H1 (cell line): ENCODE measurements at regions not wholly inside any gene's neighbourhood (a gene's known extent, or its start where the extent isn't known, plus 50 kb on each side); places are given as distances from the start of the nearest gene placed in this dataset.

Experiments used
- CTCF ChIA-PET: fragments of 300-600 bp; sonication (Branson Sonifier 250); formaldehyde crosslinking; loops from one replicate; lab custom pipeline; 2021; ENCODE audit not compliant: partially characterized antibody; lab: Charles Lee
- POLR2A ChIA-PET: fragments of 300-600 bp; sonication (Branson Sonifier 250); formaldehyde crosslinking; loops from one replicate; lab custom pipeline; 2021; ENCODE audit warnings: inconsistent platforms; ENCODE audit not compliant: partially characterized antibody; lab: Charles Lee
- DNase-seq, 2 experiments: peaks; one replicate each; pipeline versions ENCODE4 v3.0.0 to v3.0.0-alpha.2; 2010 to 2022; ENCODE audit warnings: low spot score in 2 of 2, low read depth in 1 of 2, mixed read lengths in 1 of 2
- FAIRE-seq: peaks from 2 replicates; lab custom pipeline; 2011; peaks lifted over from hg19 to GRCh38; lab: Jason Lieb, UNC
- H2AFZ ChIP-seq: 2 replicates; pipeline ENCODE4 v1.8.1; 2012; ENCODE audit warnings: low read length, inconsistent platforms
- H2AK5ac ChIP-seq: 2 replicates; pipeline ENCODE4 v1.6.1; 2013; ENCODE audit warnings: low read depth, low read length
- H2BK120ac ChIP-seq: replicated peaks from 2 replicates; pipeline ENCODE3; 2013; ENCODE audit warnings: low read depth, low read length, inconsistent platforms
- H2BK12ac ChIP-seq: 2 replicates; pipeline ENCODE4 v1.6.1; 2013; ENCODE audit warnings: low read depth, low read length
- H2BK15ac ChIP-seq: 2 replicates; pipeline ENCODE4 v1.6.1; 2013; ENCODE audit warnings: low read length
- H2BK20ac ChIP-seq: 2 replicates; pipeline ENCODE4 v1.6.1; 2013; ENCODE audit warnings: low read length
- H2BK5ac ChIP-seq: 2 replicates; pipeline ENCODE4 v1.6.1; 2013; ENCODE audit warnings: low read depth, low read length
- H3K14ac ChIP-seq: 2 replicates; pipeline ENCODE4 v1.6.1; 2013; ENCODE audit warnings: inconsistent platforms; ENCODE audit not compliant: insufficient read length
- H3K18ac ChIP-seq: 2 replicates; pipeline ENCODE4 v1.6.1; 2013; ENCODE audit warnings: low read length; ENCODE audit errors: extremely low read depth
- H3K23ac ChIP-seq: 2 replicates; pipeline ENCODE4 v1.6.1; 2013; ENCODE audit warnings: inconsistent platforms; ENCODE audit not compliant: insufficient read length
- H3K23me2 ChIP-seq: 2 replicates; pipeline ENCODE4 v1.6.1; 2013; ENCODE audit warnings: low read depth, low read length
- H3K27ac ChIP-seq: 2 replicates; pipeline ENCODE4 v1.6.1; 2011; ENCODE audit warnings: low read depth, low read length, inconsistent platforms
- H3K27me3 ChIP-seq, 4 experiments: replicated peaks in 1 of 4; 1 replicate in 1 of 4; 2 replicates in 3 of 4; pipeline versions ENCODE4 v1.6.1 to v1.8.1; 2011 to 2013; ENCODE audit warnings: low read length in 3 of 4, mild to moderate bottlenecking in 3 of 4, inconsistent platforms in 2 of 4, mixed read lengths in 2 of 4, moderate library complexity in 1 of 4; ENCODE audit not compliant: control insufficient read depth in 3 of 4, insufficient read depth in 3 of 4; ENCODE audit errors: extremely low read depth in 1 of 4
- H3K36me3 ChIP-seq, 4 experiments: 2 replicates each; pipeline versions ENCODE4 v1.6.1 to v1.8.1; 2011 to 2013; ENCODE audit warnings: mild to moderate bottlenecking in 4 of 4, low read length in 3 of 4, moderate library complexity in 2 of 4, control low read depth in 1 of 4, inconsistent platforms in 1 of 4; ENCODE audit not compliant: insufficient read depth in 4 of 4, control insufficient read depth in 2 of 4
- H3K4ac ChIP-seq: replicated peaks from 2 replicates; pipeline ENCODE3; 2013; ENCODE audit warnings: low read length, low read depth, mixed read lengths, inconsistent platforms; ENCODE audit not compliant: insufficient read length
- H3K4me1 ChIP-seq, 4 experiments: replicated peaks in 1 of 4; 1 replicate in 1 of 4; 2 replicates in 3 of 4; pipeline versions ENCODE4 v1.6.1 to v1.8.1; 2011 to 2013; ENCODE audit warnings: low read length in 3 of 4, inconsistent platforms in 2 of 4, mixed read lengths in 1 of 4; ENCODE audit not compliant: insufficient read depth in 4 of 4, control insufficient read depth in 3 of 4
- H3K4me2 ChIP-seq, 2 experiments: 2 replicates each; pipeline versions ENCODE4 v1.6.1 to v1.8.1; 2011 to 2013; ENCODE audit warnings: low read depth in 2 of 2, low read length in 2 of 2, control low read depth in 1 of 2, inconsistent platforms in 1 of 2, mild to moderate bottlenecking in 1 of 2; ENCODE audit not compliant: insufficient read depth in 1 of 2
- H3K4me3 ChIP-seq, 4 experiments: fragments of 200-600, 300-600 bp in 1 of 4; sonication (generic), shearing (Covaris generic), sonication (Bioruptor Twin) in 1 of 4; 2 replicates each; pipeline versions ENCODE4 v1.5.1 to v1.8.1; 2011 to 2016; ENCODE audit warnings: low read length in 4 of 4, low read depth in 3 of 4, control low read depth in 2 of 4, inconsistent platforms in 2 of 4, mild to moderate bottlenecking in 2 of 4, mixed read lengths in 1 of 4, moderate library complexity in 1 of 4; ENCODE audit not compliant: insufficient read depth in 2 of 4; ENCODE audit errors: extremely low read depth in 1 of 4
- H3K56ac ChIP-seq: replicated peaks from 2 replicates; pipeline ENCODE3; 2013; ENCODE audit warnings: low read depth, mild to moderate bottlenecking, mixed read lengths, low read length, inconsistent platforms; ENCODE audit not compliant: insufficient read length
- H3K79me1 ChIP-seq: 2 replicates; pipeline ENCODE4 v1.6.1; 2013; ENCODE audit warnings: low read depth, low read length, control low read depth
- H3K79me2 ChIP-seq, 2 experiments: 2 replicates each; pipeline versions ENCODE4 v1.6.1 to v1.8.1; 2012 to 2013; ENCODE audit warnings: low read length in 2 of 2, mild to moderate bottlenecking in 2 of 2, inconsistent platforms in 1 of 2; ENCODE audit not compliant: insufficient read depth in 2 of 2, control insufficient read depth in 1 of 2
- H3K9ac ChIP-seq, 4 experiments: replicated peaks in 1 of 4; 1 replicate in 1 of 4; 2 replicates in 3 of 4; pipeline versions ENCODE4 v1.6.1 to v1.8.1; 2011 to 2013; ENCODE audit warnings: low read depth in 3 of 4, low read length in 3 of 4, control low read depth in 2 of 4, mild to moderate bottlenecking in 2 of 4, moderate library complexity in 2 of 4, inconsistent platforms in 1 of 4; ENCODE audit errors: extremely low read depth in 1 of 4
- H3K9me3 ChIP-seq, 2 experiments: 2 replicates each; pipeline versions ENCODE4 v1.6.1 to v1.8.1; 2012 to 2013; ENCODE audit warnings: mild to moderate bottlenecking in 2 of 2, moderate library complexity in 2 of 2, control low read depth in 1 of 2, inconsistent platforms in 1 of 2, low read depth in 1 of 2, low read length in 1 of 2, mixed read lengths in 1 of 2; ENCODE audit not compliant: insufficient read depth in 2 of 2
- H4K20me1 ChIP-seq, 2 experiments: replicated peaks in 1 of 2; 2 replicates each; pipeline versions ENCODE3 to v1.8.1; 2011 to 2013; ENCODE audit warnings: inconsistent platforms in 2 of 2, low read length in 2 of 2, mild to moderate bottlenecking in 1 of 2; ENCODE audit not compliant: insufficient read depth in 2 of 2, control insufficient read depth in 1 of 2
- H4K5ac ChIP-seq: 2 replicates; pipeline ENCODE4 v1.6.1; 2013; ENCODE audit warnings: low read length, low read depth, mixed read lengths, inconsistent platforms; ENCODE audit not compliant: insufficient read length
- H4K8ac ChIP-seq: 2 replicates; pipeline ENCODE4 v1.8.0; 2013; ENCODE audit warnings: mild to moderate bottlenecking, moderate library complexity, low read length, inconsistent platforms; ENCODE audit not compliant: insufficient read depth; ENCODE audit errors: extremely low read depth
- H4K91ac ChIP-seq: replicated peaks from 2 replicates; pipeline ENCODE3; 2013; ENCODE audit warnings: low read length, mixed read lengths, inconsistent platforms; ENCODE audit not compliant: insufficient read length
- BACH1 ChIP-seq: IDR thresholded peaks from 2 replicates; pipeline ENCODE4 v1.6.1; 2012; ENCODE audit warnings: low read length, improper control_type of control experiment
- BCL11A ChIP-seq, 2 experiments: IDR thresholded peaks; one replicate each; pipeline ENCODE4 v1.6.1; 2011; ENCODE audit warnings: low read depth in 2 of 2, low read length in 2 of 2, mild to moderate bottlenecking in 2 of 2
- CHD2 ChIP-seq: IDR thresholded peaks from 2 replicates; pipeline ENCODE4 v1.6.1; 2012; ENCODE audit warnings: low read length, improper control_type of control experiment
- EZH2 ChIP-seq: fragments of 200-600 bp; sonication (generic); IDR thresholded peaks from 2 replicates; pipeline ENCODE4 v1.7.1; 2012; ENCODE audit warnings: low read depth, mild to moderate bottlenecking, moderate library complexity, low read length, inconsistent platforms; ENCODE audit not compliant: severe bottlenecking
- JUND ChIP-seq: IDR thresholded peaks from 2 replicates; pipeline ENCODE4 v1.6.1; 2011; ENCODE audit warnings: mild to moderate bottlenecking, improper control_type of control experiment, low read length
- POLR2A ChIP-seq, 2 experiments: IDR thresholded peaks; 1 replicate in 1 of 2; 2 replicates in 1 of 2; pipeline ENCODE4 v1.6.1; 2011; ENCODE audit warnings: low read depth in 2 of 2, low read length in 2 of 2, mild to moderate bottlenecking in 2 of 2; ENCODE audit errors: control extremely low read depth in 1 of 2
- RAD21 ChIP-seq, 2 experiments: IDR thresholded peaks in 1 of 2; conservative IDR thresholded peaks in 1 of 2; 2 replicates each; pipeline ENCODE4 v1.6.1; 2011; ENCODE audit warnings: low read depth in 2 of 2, low read length in 2 of 2, improper control_type of control experiment in 1 of 2, inconsistent platforms in 1 of 2, mild to moderate bottlenecking in 1 of 2, moderate library complexity in 1 of 2
- RFX5 ChIP-seq: IDR thresholded peaks from 2 replicates; pipeline ENCODE4 v1.6.1; 2011; ENCODE audit warnings: low read depth, low read length, improper control_type of control experiment, borderline replicate concordance
- SAP30 ChIP-seq: fragments of 300-600 bp; sonication (generic); IDR thresholded peaks from 2 replicates; pipeline ENCODE4 v1.7.1; 2012; ENCODE audit warnings: low read length, moderate library complexity, mild to moderate bottlenecking, inconsistent platforms; ENCODE audit not compliant: insufficient read depth, insufficient replicate concordance
- SIRT6 ChIP-seq: IDR thresholded peaks from one replicate; pipeline ENCODE4 v1.7.1; 2012; ENCODE audit warnings: low read length, inconsistent platforms
- SP1 ChIP-seq: IDR thresholded peaks from 2 replicates; pipeline ENCODE4 v1.6.1; 2011; ENCODE audit warnings: low read depth, low read length
- TCF12 ChIP-seq: IDR thresholded peaks from 2 replicates; pipeline ENCODE4 v1.6.1; 2011; ENCODE audit warnings: low read depth, mild to moderate bottlenecking, low read length
- WGBS, 2 experiments: shearing (Covaris generic) in 1 of 2; methylation state at CpG; one replicate each; pipeline versions ENCODE4 v1.1.6 to v1.1.7; 2013 to 2015; ENCODE audit warnings: low lambda C conversion rate in 2 of 2, mixed read lengths in 2 of 2, inconsistent platforms in 1 of 2, low coverage in 1 of 2, missing lambda C conversion rate in 1 of 2; ENCODE audit not compliant: insufficient replicate concordance in 2 of 2, insufficient coverage in 1 of 2, insufficient read length in 1 of 2; ENCODE audit errors: extremely low coverage in 1 of 2, missing lambda C conversion rate in 1 of 2; 5-methylcytosine and 5-hydroxymethylcytosine counted together
- TF ChIP-seq, protein P1 (sequence below): IDR thresholded peaks from 2 replicates; pipeline ENCODE4 v1.6.1; 2011; ENCODE audit warnings: low read length, improper control_type of control experiment

DNA sequence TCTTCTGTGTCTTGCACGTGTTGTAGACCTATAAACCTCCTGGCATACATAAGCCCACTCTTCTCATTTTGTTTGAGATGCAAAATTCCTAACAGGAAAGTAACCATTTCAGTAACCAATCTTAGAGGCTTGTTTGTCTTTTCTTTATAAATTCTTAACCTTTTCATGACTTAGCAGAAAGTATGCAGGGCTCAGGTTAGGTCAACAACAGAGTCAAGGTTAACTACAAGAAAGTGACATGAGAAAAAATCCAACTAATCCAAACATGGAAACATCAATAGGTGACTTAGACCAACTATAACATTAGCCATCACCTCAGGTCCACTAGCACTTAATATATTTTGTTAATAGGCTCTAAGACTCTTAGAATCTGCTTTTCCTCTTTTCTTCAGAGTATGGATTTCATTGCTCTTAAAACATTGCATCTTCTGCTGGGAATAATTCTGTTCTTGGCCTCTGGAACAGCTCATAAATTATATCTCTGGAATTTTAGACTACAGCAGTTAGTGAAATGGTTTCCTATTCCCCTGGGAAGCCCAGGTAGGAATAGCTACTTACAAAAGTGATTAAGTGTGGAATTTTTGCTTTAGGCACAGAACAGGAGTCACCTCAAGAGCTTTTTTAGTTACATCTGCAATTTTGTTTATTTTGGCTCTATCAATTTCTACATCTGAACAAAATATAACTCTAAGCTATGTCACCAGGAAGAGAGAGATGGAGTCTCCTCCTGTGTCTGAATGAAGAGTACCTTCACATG is 155.3 kb upstream of the ANKRD55 start:
- H2BK20ac ChIP-seq: no peak overlapping the region
- H3K23me2 ChIP-seq: no peaks in the 10 kb centered on the region
- no peak overlapping the region for H3K14ac ChIP-seq
- H3K4ac ChIP-seq: no peak overlapping the region
- H4K20me1 ChIP-seq: no peaks in the 10 kb centered on the region
- no peak overlapping the region for H2BK5ac ChIP-seq
- H3K9me3 ChIP-seq: no peaks in the 10 kb centered on the region
- H2BK15ac ChIP-seq: no peak overlapping the region
- H3K79me2 ChIP-seq: no peaks in the 10 kb centered on the region
- H3K56ac ChIP-seq: no peak overlapping the region
- H2AK5ac ChIP-seq: no peak overlapping the region
- no peak overlapping the region for H3K27ac ChIP-seq
- H3K9ac ChIP-seq: no peak overlapping the region
- no peaks in the 10 kb centered on the region for H3K36me3 ChIP-seq
- H3K4me1 ChIP-seq: no peaks in the 10 kb centered on the region
- no peak for FAIRE-seq
- no peak overlapping the region for H4K91ac ChIP-seq
- H2AFZ ChIP-seq: no peak overlapping the region
- no peak overlapping the region for H3K18ac ChIP-seq
- H4K5ac ChIP-seq: no peak overlapping the region
- no peak overlapping the region for H3K23ac ChIP-seq
- ChIA-PET POLR2A (no interaction called here), CTCF (no interaction called here)
- H2BK12ac ChIP-seq: no peak overlapping the region
- no peak overlapping the region for H3K4me3 ChIP-seq
- WGBS, 2 experiments: 76% methylated on average over 1 of the region's 1 CpG; no CpG with 5 or more reads in 1 of the 2 experiments
- DNase-seq: no peak
- no peaks in the 10 kb centered on the region for H3K27me3 ChIP-seq
- H2BK120ac ChIP-seq: no peak overlapping the region
- H3K4me2 ChIP-seq: no peak overlapping the region
- H4K8ac ChIP-seq: no peak overlapping the region
- no peaks in the 10 kb centered on the region for H3K79me1 ChIP-seq
- TF ChIP-seq CHD2 (no peak), TCF12 (no peak), SP1 (no peak), EZH2 (no peak), RAD21 (IDR thresholded peaks at IDR 0.05 in 1 of 2, conservative IDR thresholded peaks at IDR 0.05 in 1 of 2; ENCODE audit: low read depth in 2 of 2, low read length in 2 of 2) (no peak), SAP30 (no peak), RFX5 (no peak), BACH1 (no peak), POLR2A (IDR thresholded peaks at IDR 0.05; ENCODE audit: control extremely low read depth in 1 of 2, low read depth in 2 of 2, low read length in 2 of 2) (no peak), JUND (no peak), BCL11A (IDR thresholded peaks at IDR 0.05; ENCODE audit: low read depth in 2 of 2, low read length in 2 of 2) (no peak), SIRT6 (no peak)
- TF ChIP-seq, protein P1, sequence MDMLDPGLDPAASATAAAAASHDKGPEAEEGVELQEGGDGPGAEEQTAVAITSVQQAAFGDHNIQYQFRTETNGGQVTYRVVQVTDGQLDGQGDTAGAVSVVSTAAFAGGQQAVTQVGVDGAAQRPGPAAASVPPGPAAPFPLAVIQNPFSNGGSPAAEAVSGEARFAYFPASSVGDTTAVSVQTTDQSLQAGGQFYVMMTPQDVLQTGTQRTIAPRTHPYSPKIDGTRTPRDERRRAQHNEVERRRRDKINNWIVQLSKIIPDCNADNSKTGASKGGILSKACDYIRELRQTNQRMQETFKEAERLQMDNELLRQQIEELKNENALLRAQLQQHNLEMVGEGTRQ: no peak
